HEK293T (cell line): ENCODE measurements at regions not wholly inside any gene's neighbourhood (a gene's known extent, or its start where the extent isn't known, plus 50 kb on each side); places are given as distances from the start of the nearest gene placed in this dataset.

Source experiments
- CTCF ChIA-PET: fragments of 350-600 bp; formaldehyde crosslinking; extraction: SDS; loops from one replicate; lab custom pipeline; 2021; ENCODE audit warnings: antibody characterized with exemption, inconsistent platforms; lab: Yijun Ruan, JAX
- POLR2A ChIA-PET: fragments of 350-600 bp; formaldehyde crosslinking; extraction: SDS; loops from one replicate; lab custom pipeline; 2020; ENCODE audit warnings: antibody characterized with exemption, inconsistent platforms; lab: Yijun Ruan, JAX
- DNase-seq: peaks from one replicate; pipeline ENCODE4 v3.0.0; 2012; ENCODE audit warnings: mixed read lengths; ENCODE audit errors: extremely low spot score
- ARNT ChIP-seq: fragments of 450-650 bp; IDR thresholded peaks from 2 replicates; pipeline ENCODE4 v1.6.1; 2017; ENCODE audit warnings: mild to moderate bottlenecking
- BHLHE40 ChIP-seq: fragments of 450-650 bp; IDR thresholded peaks from 2 replicates; pipeline ENCODE4 v1.6.1; 2016; ENCODE audit warnings: mild to moderate bottlenecking, moderate library complexity, borderline replicate concordance
- CTBP1 ChIP-seq: fragments of 450-650 bp; IDR thresholded peaks from 2 replicates; pipeline ENCODE4 v1.6.1; 2016; ENCODE audit warnings: borderline replicate concordance
- ELF4 ChIP-seq: fragments of 450-650 bp; IDR thresholded peaks from 2 replicates; pipeline ENCODE4 v1.6.1; 2017; ENCODE audit warnings: antibody characterized with exemption
- FOXA1 ChIP-seq: fragments of 450-650 bp; IDR thresholded peaks from 2 replicates; pipeline ENCODE4 v1.6.1; 2016; ENCODE audit warnings: mild to moderate bottlenecking
- FOXK2 ChIP-seq: fragments of 450-650 bp; IDR thresholded peaks from 2 replicates; pipeline ENCODE4 v1.6.1; 2016; ENCODE audit warnings: mild to moderate bottlenecking
- FOXM1 ChIP-seq: fragments of 450-650 bp; IDR thresholded peaks from 2 replicates; pipeline ENCODE4 v1.6.1; 2017; ENCODE audit warnings: mild to moderate bottlenecking, borderline replicate concordance
- HDGF ChIP-seq: fragments of 450-650 bp; IDR thresholded peaks from 2 replicates; pipeline ENCODE4 v1.6.1; 2017; ENCODE audit warnings: antibody characterized with exemption, borderline replicate concordance
- L3MBTL2 ChIP-seq: fragments of 450-650 bp; conservative IDR thresholded peaks from 2 replicates; pipeline ENCODE4 v1.6.1; 2016; ENCODE audit warnings: mild to moderate bottlenecking
- LEF1 ChIP-seq: fragments of 450-650 bp; IDR thresholded peaks from 2 replicates; pipeline ENCODE4 v1.6.1; 2017; ENCODE audit warnings: mild to moderate bottlenecking, borderline replicate concordance
- NFRKB ChIP-seq: fragments of 450-650 bp; IDR thresholded peaks from 2 replicates; pipeline ENCODE4 v1.6.1; 2016; ENCODE audit warnings: mild to moderate bottlenecking, moderate library complexity
- PKNOX1 ChIP-seq: fragments of 450-650 bp; IDR thresholded peaks from 2 replicates; pipeline ENCODE4 v1.6.1; 2016
- SP1 ChIP-seq: fragments of 450-650 bp; IDR thresholded peaks from 2 replicates; pipeline ENCODE4 v1.6.1; 2017
- SUZ12 ChIP-seq: fragments of 450-650 bp; IDR thresholded peaks from 2 replicates; pipeline ENCODE4 v1.6.1; 2016; ENCODE audit warnings: mild to moderate bottlenecking
- TARDBP ChIP-seq: fragments of 450-650 bp; IDR thresholded peaks from 2 replicates; pipeline ENCODE4 v1.6.1; 2016
- ZNF384 ChIP-seq: fragments of 450-650 bp; IDR thresholded peaks from 2 replicates; pipeline ENCODE4 v1.6.1; 2016

- CTCF ChIA-PET = no interaction called here
- no peak for TF ChIP-seq TARDBP
- DNase-seq = no peak
- POLR2A ChIA-PET = no interaction called here
Observed at GRCh38 chr18:67305466-67305865, 211.1 kb downstream of the DSEL start.

GRCh38 chr18:67302043-67302442 is 214.5 kb downstream of the DSEL start:
- no peak for DNase-seq
- TF ChIP-seq BHLHE40 = no peak
- TF ChIP-seq NFRKB = no peak
- TF ChIP-seq TARDBP = no peak
- TF ChIP-seq FOXK2 = no peak
- TF ChIP-seq SUZ12 = no peak
- TF ChIP-seq ARNT = no peak
- no peak for TF ChIP-seq LEF1
- ChIA-PET POLR2A (no interaction called here), CTCF (no interaction called here)

GRCh38 chr18:67301592-67301991 is 214.9 kb downstream of the DSEL start:
- POLR2A ChIA-PET = no interaction called here
- DNase-seq = no peak
- no peak for TF ChIP-seq FOXM1
- CTCF ChIA-PET = no interaction called here

- DNase-seq = no peak
- POLR2A ChIA-PET = no interaction called here
- TF ChIP-seq ZNF384 = no peak
- CTCF ChIA-PET = no interaction called here
Observed at GRCh38 chr18:67300498-67300897, 216.0 kb downstream of the DSEL start.

- DNase-seq = no peak
- CTCF ChIA-PET = no interaction called here
- POLR2A ChIA-PET = no interaction called here
- TF ChIP-seq SUZ12 (no peak), BHLHE40 (no peak), NFRKB (no peak), L3MBTL2 (no peak), TARDBP (no peak), ELF4 (no peak), PKNOX1 (no peak), CTBP1 (no peak), FOXM1 (no peak), ZNF384 (no peak), FOXK2 (no peak), LEF1 (no peak), FOXA1 (no peak)
Observed at GRCh38 chr18:67292814-67293213, 223.7 kb downstream of the DSEL start.

- CTCF ChIA-PET = no interaction called here
- POLR2A ChIA-PET = no interaction called here
- no peak for TF ChIP-seq FOXM1
- TF ChIP-seq FOXA1 = no peak
- TF ChIP-seq ZNF384 = no peak
- TF ChIP-seq HDGF = no peak
- no peak for TF ChIP-seq BHLHE40
- TF ChIP-seq ELF4 = no peak
- TF ChIP-seq L3MBTL2 = no peak
- DNase-seq = no peak
Observed at GRCh38 chr18:67290421-67290820, 226.1 kb downstream of the DSEL start.

- ChIA-PET POLR2A (no interaction called here), CTCF (interaction anchor here (0.6 kb wide), 1 partner anchor 114 kb away, joined by 3 read pairs; no protein-coding TSS in a partner anchor)
- TF ChIP-seq L3MBTL2 (no peak), CTBP1 (no peak), SUZ12 (no peak), ELF4 (no peak), FOXA1 (no peak), PKNOX1 (no peak), FOXK2 (no peak)
- no peak for DNase-seq
Observed at GRCh38 chr18:67285583-67285982, 230.9 kb downstream of the DSEL start.

GRCh38 chr18:67282796-67283195 is 233.7 kb downstream of the DSEL start:
- ChIA-PET POLR2A (no interaction called here), CTCF (no interaction called here)
- no peak for TF ChIP-seq TARDBP
- TF ChIP-seq SUZ12 = no peak
- no peak for TF ChIP-seq FOXA1
- TF ChIP-seq CTBP1 = no peak
- no peak for TF ChIP-seq FOXK2
- TF ChIP-seq PKNOX1 = no peak
- no peak for TF ChIP-seq L3MBTL2
- no peak for TF ChIP-seq ELF4
- TF ChIP-seq BHLHE40 = no peak
- no peak for TF ChIP-seq SP1
- TF ChIP-seq ARNT = no peak
- no peak for TF ChIP-seq FOXM1
- TF ChIP-seq NFRKB = no peak
- TF ChIP-seq ZNF384 = no peak
- no peak for TF ChIP-seq HDGF
- no peak for TF ChIP-seq LEF1
- no peak for DNase-seq
